ENCODE measurements at regions not wholly inside any gene's neighbourhood (a gene's known extent, or its start where the extent isn't known, plus 50 kb on each side); places are given as distances from the start of the nearest gene placed in this dataset.

DNA sequence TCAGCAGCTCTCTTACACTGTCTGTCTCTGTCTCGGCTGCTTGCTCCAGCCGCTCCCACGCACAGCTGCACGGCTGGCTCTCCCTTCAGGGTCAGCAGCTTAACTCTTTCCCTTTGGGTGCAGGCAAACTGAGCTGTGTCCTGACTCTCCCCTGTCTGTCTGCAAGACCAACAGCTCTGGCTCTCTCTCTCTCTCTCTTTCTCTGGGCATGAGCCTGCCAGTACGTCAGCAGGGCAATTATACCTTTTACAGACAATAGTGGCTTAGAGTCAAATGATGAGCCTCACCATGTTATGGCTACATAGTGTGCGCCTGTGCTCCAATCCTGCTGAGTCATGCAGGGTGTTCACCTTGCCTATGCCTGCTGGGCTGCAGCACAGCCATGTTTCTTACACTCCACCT is 120.5 kb upstream of the DDHD1 start:
- Histone ChIP-seq H3K9me3 (ENCODE audit: insufficient read depth, low read length) (peaks cover 13% of the 10 kb centered on the region; the same call in 1 of the 2 replicates), H2AFZ (ENCODE audit: low read depth, low read length, severe bottlenecking) (no peak overlapping the region), H3K27me3 (ENCODE audit: low read length) (no peaks in the 10 kb centered on the region), H3K4me2 (ENCODE audit: low read depth, low read length, poor library complexity, severe bottlenecking) (no peak overlapping the region), H3K9ac (ENCODE audit: low read length) (no peak overlapping the region), H3K36me3 (ENCODE audit: low read length) (no peaks in the 10 kb centered on the region), H3F3A (ENCODE audit: insufficient read depth) (no peaks in the 10 kb centered on the region), H3K79me2 (ENCODE audit: insufficient read depth, low read length) (no peaks in the 10 kb centered on the region), H4K20me1 (ENCODE audit: low read depth, low read length) (no peaks in the 10 kb centered on the region), H3K4me3 (ENCODE audit: insufficient read depth, low read length, poor library complexity, severe bottlenecking) (no peak overlapping the region), H3K27ac (ENCODE audit: low read depth, low read length) (no peak overlapping the region), H3K9me2 (replicated peaks; ENCODE audit: insufficient read depth, low read length) (no peaks in the 10 kb centered on the region)
- TF ChIP-seq EZH2phosphoT487 (conservative IDR thresholded peaks at IDR 0.05; ENCODE audit: low read length) = no peak
- TF ChIP-seq, protein P1, sequence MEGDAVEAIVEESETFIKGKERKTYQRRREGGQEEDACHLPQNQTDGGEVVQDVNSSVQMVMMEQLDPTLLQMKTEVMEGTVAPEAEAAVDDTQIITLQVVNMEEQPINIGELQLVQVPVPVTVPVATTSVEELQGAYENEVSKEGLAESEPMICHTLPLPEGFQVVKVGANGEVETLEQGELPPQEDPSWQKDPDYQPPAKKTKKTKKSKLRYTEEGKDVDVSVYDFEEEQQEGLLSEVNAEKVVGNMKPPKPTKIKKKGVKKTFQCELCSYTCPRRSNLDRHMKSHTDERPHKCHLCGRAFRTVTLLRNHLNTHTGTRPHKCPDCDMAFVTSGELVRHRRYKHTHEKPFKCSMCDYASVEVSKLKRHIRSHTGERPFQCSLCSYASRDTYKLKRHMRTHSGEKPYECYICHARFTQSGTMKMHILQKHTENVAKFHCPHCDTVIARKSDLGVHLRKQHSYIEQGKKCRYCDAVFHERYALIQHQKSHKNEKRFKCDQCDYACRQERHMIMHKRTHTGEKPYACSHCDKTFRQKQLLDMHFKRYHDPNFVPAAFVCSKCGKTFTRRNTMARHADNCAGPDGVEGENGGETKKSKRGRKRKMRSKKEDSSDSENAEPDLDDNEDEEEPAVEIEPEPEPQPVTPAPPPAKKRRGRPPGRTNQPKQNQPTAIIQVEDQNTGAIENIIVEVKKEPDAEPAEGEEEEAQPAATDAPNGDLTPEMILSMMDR (IDR thresholded peaks at IDR 0.05; ENCODE audit: insufficient read depth, low read length, poor library complexity, severe bottlenecking) = no peak

DNA sequence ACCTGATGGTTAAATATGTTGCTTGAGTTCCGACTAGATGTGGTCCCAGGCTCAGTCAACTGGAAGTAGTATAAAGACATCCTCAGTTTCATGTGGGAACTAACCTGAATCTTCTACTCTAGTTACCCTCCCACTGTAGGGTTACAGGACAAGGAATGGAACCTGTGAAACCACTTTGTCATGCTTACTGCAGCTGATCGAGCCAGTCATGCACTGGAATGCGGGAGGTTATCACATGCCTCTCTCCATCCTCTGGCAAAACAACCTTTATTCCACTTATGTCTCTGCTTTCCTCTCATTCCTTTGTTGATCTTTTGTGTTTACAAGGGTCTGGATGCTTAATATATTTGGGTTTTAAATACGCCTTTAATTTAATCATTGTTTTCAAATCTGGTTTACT is 111.9 kb upstream of the DDHD1 start:
- no peak overlapping the region for H3K4me3 ChIP-seq (ENCODE audit: insufficient read depth, low read length, poor library complexity, severe bottlenecking)
- H3K9ac ChIP-seq (ENCODE audit: low read length) = no peak overlapping the region
- H3K9me3 ChIP-seq (ENCODE audit: insufficient read depth, low read length) = 0 out of 2 replicates have a peak, but pooled peaks cover 5% of the 10 kb centered on the region
- H3K36me3 ChIP-seq (ENCODE audit: low read length) = no peaks in the 10 kb centered on the region
- H3K79me2 ChIP-seq (ENCODE audit: insufficient read depth, low read length) = no peaks in the 10 kb centered on the region
- no peak for TF ChIP-seq EZH2phosphoT487 (conservative IDR thresholded peaks at IDR 0.05; ENCODE audit: low read length)
- TF ChIP-seq, protein P1 (IDR thresholded peaks at IDR 0.05; ENCODE audit: insufficient read depth, low read length, poor library complexity, severe bottlenecking) = no peak
- no peaks in the 10 kb centered on the region for H3K9me2 ChIP-seq (replicated peaks; ENCODE audit: insufficient read depth, low read length)
- H2AFZ ChIP-seq (ENCODE audit: low read depth, low read length, severe bottlenecking) = no peak overlapping the region
- H3K4me2 ChIP-seq (ENCODE audit: low read depth, low read length, poor library complexity, severe bottlenecking) = no peak overlapping the region
- no peaks in the 10 kb centered on the region for H3F3A ChIP-seq (ENCODE audit: insufficient read depth)
- H3K27me3 ChIP-seq (ENCODE audit: low read length) = no peaks in the 10 kb centered on the region
- no peak overlapping the region for H3K27ac ChIP-seq (ENCODE audit: low read depth, low read length)
- no peaks in the 10 kb centered on the region for H4K20me1 ChIP-seq (ENCODE audit: low read depth, low read length)

DNA sequence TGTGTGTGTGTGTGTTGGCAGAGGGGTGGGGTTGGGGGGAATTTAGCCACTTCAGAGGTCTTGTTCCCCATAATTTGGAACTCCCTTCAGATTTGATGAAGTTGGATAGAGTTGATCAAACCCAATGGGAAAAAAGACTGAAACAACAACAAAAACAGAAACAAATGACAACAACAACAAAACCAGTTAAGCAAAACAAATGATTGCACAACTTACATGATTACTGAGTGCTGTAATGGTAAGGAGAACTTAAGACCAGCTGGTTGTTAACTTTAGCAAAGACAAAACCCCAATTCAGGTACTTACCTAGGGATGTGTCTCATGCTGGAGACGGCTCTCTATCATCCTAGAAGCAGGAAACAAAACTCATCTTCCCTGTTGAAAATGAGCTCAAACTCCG is 107.8 kb upstream of the DDHD1 start:
- Histone ChIP-seq H3K79me2 (ENCODE audit: insufficient read depth, low read length) (no peaks in the 10 kb centered on the region), H2AFZ (ENCODE audit: low read depth, low read length, severe bottlenecking) (no peak overlapping the region), H4K20me1 (ENCODE audit: low read depth, low read length) (no peaks in the 10 kb centered on the region), H3K4me3 (ENCODE audit: insufficient read depth, low read length, poor library complexity, severe bottlenecking) (no peak overlapping the region), H3K4me2 (ENCODE audit: low read depth, low read length, poor library complexity, severe bottlenecking) (no peak overlapping the region), H3K27ac (ENCODE audit: low read depth, low read length) (no peak overlapping the region), H3K27me3 (ENCODE audit: low read length) (no peaks in the 10 kb centered on the region), H3F3A (ENCODE audit: insufficient read depth) (no peaks in the 10 kb centered on the region), H3K9ac (ENCODE audit: low read length) (no peak overlapping the region), H3K9me2 (replicated peaks; ENCODE audit: insufficient read depth, low read length) (no peaks in the 10 kb centered on the region), H3K9me3 (ENCODE audit: insufficient read depth, low read length) (peaks cover 7% of the 10 kb centered on the region; the same call in 1 of the 2 replicates), H3K36me3 (ENCODE audit: low read length) (0 out of 2 replicates have a peak, but pooled peaks cover 2% of the 10 kb centered on the region)
- TF ChIP-seq, protein P1 (IDR thresholded peaks at IDR 0.05; ENCODE audit: insufficient read depth, low read length, poor library complexity, severe bottlenecking) = no peak

Measured in SU-DHL-6 (cell line).